DND-41 (cell line): ENCODE measurements at regions not wholly inside any gene's neighbourhood (a gene's known extent, or its start where the extent isn't known, plus 50 kb on each side); places are given as distances from the start of the nearest gene placed in this dataset.

Source experiments
- ATAC-seq: fragments of 200-7000 bp; cut with Tn5 transposase; 3 replicates; pipeline ENCODE4 v1.9.1; 2021; ENCODE audit warnings: low read depth; ENCODE audit not compliant: insufficient read depth
- DNase-seq: peaks from one replicate; pipeline ENCODE4 v3.0.0-alpha.2; 2020
- H2AFZ ChIP-seq: 2 replicates; pipeline ENCODE4 v1.6.0; 2012; ENCODE audit warnings: low read depth, low read length
- H3K27ac ChIP-seq: 2 replicates; pipeline ENCODE4 v1.5.1; 2012; ENCODE audit warnings: low read length, inconsistent platforms
- H3K27me3 ChIP-seq: fragments of 200-600 bp; sonication (generic); 2 replicates; pipeline ENCODE4 v1.6.0; 2012; ENCODE audit warnings: low read length, mild to moderate bottlenecking, inconsistent platforms; ENCODE audit not compliant: insufficient read depth, poor library complexity
- H3K36me3 ChIP-seq: 2 replicates; pipeline ENCODE4 v1.5.1; 2012; ENCODE audit warnings: low read length, inconsistent platforms; ENCODE audit not compliant: insufficient read depth
- H3K4me1 ChIP-seq: 2 replicates; pipeline ENCODE4 v1.5.1; 2012; ENCODE audit warnings: mild to moderate bottlenecking, low read length; ENCODE audit not compliant: insufficient read depth
- H3K4me2 ChIP-seq: 2 replicates; pipeline ENCODE4 v1.6.0; 2012; ENCODE audit warnings: mild to moderate bottlenecking, moderate library complexity, low read length, inconsistent platforms; ENCODE audit not compliant: insufficient read depth
- H3K4me3 ChIP-seq, 2 experiments: fragments of 200-600 bp in 1 of 2; shearing (Covaris generic) in 1 of 2; 2 replicates each; pipeline ENCODE4 v1.5.1; 2012 to 2016; ENCODE audit warnings: inconsistent platforms in 2 of 2, low read length in 2 of 2, mild to moderate bottlenecking in 2 of 2, low read depth in 1 of 2, moderate library complexity in 1 of 2
- H3K79me2 ChIP-seq: 2 replicates; pipeline ENCODE4 v1.6.0; 2012; ENCODE audit warnings: low read length, inconsistent platforms; ENCODE audit not compliant: insufficient read depth
- H3K9ac ChIP-seq: 2 replicates; pipeline ENCODE4 v1.6.0; 2012; ENCODE audit warnings: low read depth, mild to moderate bottlenecking, inconsistent platforms, low read length, moderate library complexity
- H3K9me3 ChIP-seq: 2 replicates; pipeline ENCODE4 v1.5.1; 2012; ENCODE audit warnings: low read length, moderate library complexity, mild to moderate bottlenecking, inconsistent platforms; ENCODE audit not compliant: insufficient read depth, severe bottlenecking
- H4K20me1 ChIP-seq: 2 replicates; pipeline ENCODE4 v1.6.0; 2012; ENCODE audit warnings: low read length; ENCODE audit not compliant: insufficient read depth
- CTCF ChIP-seq: IDR thresholded peaks from 2 replicates; pipeline ENCODE4 v1.5.1; 2012; ENCODE audit warnings: borderline replicate concordance, low read length, moderate library complexity, mild to moderate bottlenecking; ENCODE audit not compliant: poor library complexity, severe bottlenecking; ENCODE audit errors: extremely low read depth
- EZH2 ChIP-seq: IDR thresholded peaks from 3 replicates; pipeline ENCODE4 v1.6.1; 2012; ENCODE audit warnings: borderline replicate concordance, low read depth, mild to moderate bottlenecking, moderate library complexity, low read length, inconsistent platforms; ENCODE audit not compliant: severe bottlenecking

GRCh38 chr6:119523556-119523955 is 174.0 kb upstream of the MAN1A1 start:
- Histone ChIP-seq H3K9ac (no peak overlapping the region), H4K20me1 (no peaks in the 10 kb centered on the region), H3K36me3 (no peaks in the 10 kb centered on the region), H3K4me2 (no peak overlapping the region), H3K9me3 (no peaks in the 10 kb centered on the region), H3K27me3 (no peaks in the 10 kb centered on the region), H3K4me1 (peaks cover 11% of the 10 kb centered on the region; the same call in 1 of the 2 replicates), H2AFZ (no peak overlapping the region), H3K79me2 (no peaks in the 10 kb centered on the region), H3K27ac (no peak overlapping the region), H3K4me3 (no peak overlapping the region)
- TF ChIP-seq EZH2 (no peak), CTCF (no peak)
- DNase-seq (no peak), ATAC-seq (no peak)

- no peak for ATAC-seq
- H3K79me2 ChIP-seq = no peaks in the 10 kb centered on the region
- no peaks in the 10 kb centered on the region for H3K27me3 ChIP-seq
- no peaks in the 10 kb centered on the region for H3K36me3 ChIP-seq
- no peak overlapping the region for H3K4me3 ChIP-seq
- H3K4me2 ChIP-seq = no peak overlapping the region
- H3K9ac ChIP-seq = no peak overlapping the region
- TF ChIP-seq EZH2 (no peak), CTCF (no peak)
- no peaks in the 10 kb centered on the region for H3K9me3 ChIP-seq
- no peak overlapping the region for H3K27ac ChIP-seq
- no peaks in the 10 kb centered on the region for H4K20me1 ChIP-seq
- H2AFZ ChIP-seq = no peak overlapping the region
- no peak for DNase-seq
- H3K4me1 ChIP-seq = peaks cover 23% of the 10 kb centered on the region
Observed at GRCh38 chr6:119521251-119521650, 171.7 kb upstream of the MAN1A1 start.

GRCh38 chr6:119517428-119517827 is 167.9 kb upstream of the MAN1A1 start:
- Histone ChIP-seq H2AFZ (no peak overlapping the region), H3K27me3 (no peaks in the 10 kb centered on the region), H3K4me3 (no peak overlapping the region), H3K36me3 (no peaks in the 10 kb centered on the region), H4K20me1 (no peaks in the 10 kb centered on the region), H3K4me2 (no peak overlapping the region), H3K9ac (no peak overlapping the region), H3K9me3 (no peaks in the 10 kb centered on the region), H3K79me2 (no peaks in the 10 kb centered on the region), H3K27ac (no peak overlapping the region), H3K4me1 (peaks cover 12% of the 10 kb centered on the region)
- ATAC-seq (no peak), DNase-seq (no peak)
- TF ChIP-seq CTCF (no peak), EZH2 (no peak)

- Histone ChIP-seq H2AFZ (no peak overlapping the region), H3K4me2 (no peak overlapping the region), H4K20me1 (no peaks in the 10 kb centered on the region), H3K9ac (no peak overlapping the region), H3K4me1 (peaks cover 15% of the 10 kb centered on the region), H3K36me3 (no peaks in the 10 kb centered on the region), H3K27ac (no peak overlapping the region), H3K79me2 (no peaks in the 10 kb centered on the region), H3K27me3 (no peaks in the 10 kb centered on the region), H3K4me3 (no peak overlapping the region), H3K9me3 (no peaks in the 10 kb centered on the region)
- ATAC-seq (no peak), DNase-seq (no peak)
- TF ChIP-seq CTCF (no peak), EZH2 (no peak)
Observed at GRCh38 chr6:119514345-119514744, 164.8 kb upstream of the MAN1A1 start.
